Lung (tissue), 11 donors: ENCODE measurements at regions not wholly inside any gene's neighbourhood (a gene's known extent, or its start where the extent isn't known, plus 50 kb on each side); places are given as distances from the start of the nearest gene placed in this dataset.

ENCODE experiments used
- ATAC-seq: fragments of 200-7000 bp; cut with Tn5 transposase; one replicate; pipeline ENCODE4 v1.9.1; 2020; ENCODE audit warnings: moderate number of reproducible peaks; ENCODE audit not compliant: insufficient read depth, low FRiP score
- DNase-seq, 3 donors: peaks; one replicate each; pipeline ENCODE4 v3.0.0-alpha.2; 2013 to 2017
- H3K27ac ChIP-seq, 2 donors: one replicate each; pipeline ENCODE4 v1.5.1; 2013; ENCODE audit warnings: mild to moderate bottlenecking in 2 of 2, moderate library complexity in 2 of 2, control low read depth in 1 of 2, inconsistent platforms in 1 of 2, low read depth in 1 of 2, low read length in 1 of 2
- H3K27me3 ChIP-seq, 3 donors: one replicate each; pipeline ENCODE4 v1.5.1; 2013; ENCODE audit warnings: low read length in 2 of 3; ENCODE audit not compliant: control insufficient read depth in 3 of 3, insufficient read depth in 3 of 3
- H3K36me3 ChIP-seq, 4 donors: one replicate each; pipeline ENCODE4 v1.5.1; 2013; ENCODE audit warnings: low read length in 4 of 4, mild to moderate bottlenecking in 1 of 4, moderate library complexity in 1 of 4; ENCODE audit not compliant: control insufficient read depth in 4 of 4, insufficient read depth in 4 of 4
- H3K4me1 ChIP-seq, 5 donors: one replicate each; pipeline ENCODE4 v1.5.1; 2013; ENCODE audit warnings: low read length in 5 of 5, mild to moderate bottlenecking in 2 of 5, moderate library complexity in 1 of 5; ENCODE audit not compliant: control insufficient read depth in 5 of 5, insufficient read depth in 5 of 5
- H3K4me3 ChIP-seq: one replicate; pipeline ENCODE4 v1.5.1; 2013; ENCODE audit warnings: mild to moderate bottlenecking, control low read depth, moderate library complexity
- H3K9ac ChIP-seq, 2 donors: one replicate each; pipeline ENCODE4 v1.5.1; 2013; ENCODE audit warnings: low read length in 2 of 2, control low read depth in 1 of 2; ENCODE audit not compliant: insufficient read depth in 1 of 2
- H3K9me3 ChIP-seq, 4 donors: one replicate each; pipeline ENCODE4 v1.5.1; 2013; ENCODE audit warnings: low read length in 3 of 4, mild to moderate bottlenecking in 1 of 4, moderate library complexity in 1 of 4; ENCODE audit not compliant: control insufficient read depth in 4 of 4, insufficient read depth in 3 of 4
- CTCF ChIP-seq: IDR thresholded peaks from 2 replicates; pipeline ENCODE4 v1.5.1; 2012; ENCODE audit warnings: mild to moderate bottlenecking; ENCODE audit errors: control extremely low read depth, extremely low read depth
- WGBS, 2 donors: extraction: QIAGEN DNeasy Blood & Tissue Kit; methylation state at CpG; one replicate each; pipeline ENCODE4 v1.1.7; 2013; 5-methylcytosine and 5-hydroxymethylcytosine counted together
- donor health status: control.
- donor health status: control.
- donor health status: Bipolar disorder and iron deficiency.
- donor health status: healthy.
- donor health status: DM: yes; HTN: yes; CAD: no.

- Histone ChIP-seq H3K9me3 (no peaks in the 10 kb centered on the region), H3K4me1 (peaks cover 0 to 6% (median 0%) of the 10 kb centered on the region in 5 donors), H3K36me3 (no peaks in the 10 kb centered on the region), H3K27ac (no peak overlapping the region), H3K9ac (no peak overlapping the region), H3K4me3 (no peak overlapping the region), H3K27me3 (no peaks in the 10 kb centered on the region)
- WGBS, 2 donors = 75 to 81% methylated on average over 14 of the region's 14 CpGs
- ATAC-seq (no peak), DNase-seq (peak in 2 of 3 donors; percentile 26 to 64)
- no peak for TF ChIP-seq CTCF
These were observed 407.6 kb upstream of the CADM1 start for GRCh38 chr11:115911613-115912346.

GRCh38 chr11:115910379-115910778, 406.2 kb upstream of the CADM1 start:
- H3K9ac ChIP-seq = no peak overlapping the region
- no peaks in the 10 kb centered on the region for H3K36me3 ChIP-seq
- no peak overlapping the region for H3K27ac ChIP-seq
- H3K9me3 ChIP-seq = no peaks in the 10 kb centered on the region
- 82 to 90% methylated on average over 1 of the region's 1 CpG for WGBS, 2 donors
- DNase-seq (no peak), ATAC-seq (no peak)
- H3K4me3 ChIP-seq = no peak overlapping the region
- H3K27me3 ChIP-seq = no peaks in the 10 kb centered on the region
- no peak for TF ChIP-seq CTCF
- peaks cover 0 to 6% (median 0%) of the 10 kb centered on the region in 5 donors for H3K4me1 ChIP-seq

- no peaks in the 10 kb centered on the region for H3K36me3 ChIP-seq
- 59 to 67% methylated on average over 3 of the region's 3 CpGs for WGBS, 2 donors
- no peak overlapping the region for H3K4me3 ChIP-seq
- no peak for TF ChIP-seq CTCF
- no peaks in the 10 kb centered on the region for H3K9me3 ChIP-seq
- H3K4me1 ChIP-seq = peaks cover 0 to 6% (median 0%) of the 10 kb centered on the region in 5 donors
- no peak overlapping the region for H3K27ac ChIP-seq
- H3K9ac ChIP-seq = no peak overlapping the region
- DNase-seq (peak in 1 of 3 donors; percentile 37), ATAC-seq (no peak)
- no peaks in the 10 kb centered on the region for H3K27me3 ChIP-seq
These were observed 402.0 kb upstream of the CADM1 start for GRCh38 chr11:115906171-115906570.
